BJ (cell line): ENCODE measurements at regions not wholly inside any gene's neighbourhood (a gene's known extent, or its start where the extent isn't known, plus 50 kb on each side); places are given as distances from the start of the nearest gene placed in this dataset.
"Not testable (repeated sequence)": the region's sequence is repeated elsewhere in the genome, so short reads cannot be mapped to it uniquely, and the experiment has no call there.

Experiments
- CTCF ChIA-PET: fragments of 350-600 bp; formaldehyde crosslinking; extraction: SDS; loops from one replicate; lab custom pipeline; 2021; ENCODE audit warnings: antibody characterized with exemption, inconsistent platforms; lab: Yijun Ruan, JAX
- POLR2A ChIA-PET: fragments of 300-600 bp; sonication (Branson Sonifier 250); formaldehyde crosslinking; extraction: SDS; loops from one replicate; lab custom pipeline; 2021; ENCODE audit warnings: antibody characterized with exemption; lab: Charles Lee
- DNase-seq: peaks from one replicate; pipeline ENCODE4 v3.0.0-alpha.2; 2011; ENCODE audit warnings: low read depth
- H3K27me3 ChIP-seq: 2 replicates; pipeline ENCODE4 v1.6.0; 2011; ENCODE audit warnings: low read length; ENCODE audit not compliant: control insufficient read depth, insufficient read depth
- H3K36me3 ChIP-seq: 2 replicates; pipeline ENCODE4 v1.5.1; 2011; ENCODE audit warnings: low read length; ENCODE audit not compliant: control insufficient read depth, insufficient read depth
- H3K4me3 ChIP-seq: 2 replicates; pipeline ENCODE4 v1.5.1; 2011; ENCODE audit warnings: low read depth, mild to moderate bottlenecking, control low read depth, low read length
- TF ChIP-seq, protein P1 (sequence below): IDR thresholded peaks from 2 replicates; pipeline ENCODE4 v1.5.1; 2011; ENCODE audit warnings: low read depth, mild to moderate bottlenecking, control low read depth, inconsistent platforms, low read length, moderate library complexity; ENCODE audit not compliant: insufficient read depth

DNA sequence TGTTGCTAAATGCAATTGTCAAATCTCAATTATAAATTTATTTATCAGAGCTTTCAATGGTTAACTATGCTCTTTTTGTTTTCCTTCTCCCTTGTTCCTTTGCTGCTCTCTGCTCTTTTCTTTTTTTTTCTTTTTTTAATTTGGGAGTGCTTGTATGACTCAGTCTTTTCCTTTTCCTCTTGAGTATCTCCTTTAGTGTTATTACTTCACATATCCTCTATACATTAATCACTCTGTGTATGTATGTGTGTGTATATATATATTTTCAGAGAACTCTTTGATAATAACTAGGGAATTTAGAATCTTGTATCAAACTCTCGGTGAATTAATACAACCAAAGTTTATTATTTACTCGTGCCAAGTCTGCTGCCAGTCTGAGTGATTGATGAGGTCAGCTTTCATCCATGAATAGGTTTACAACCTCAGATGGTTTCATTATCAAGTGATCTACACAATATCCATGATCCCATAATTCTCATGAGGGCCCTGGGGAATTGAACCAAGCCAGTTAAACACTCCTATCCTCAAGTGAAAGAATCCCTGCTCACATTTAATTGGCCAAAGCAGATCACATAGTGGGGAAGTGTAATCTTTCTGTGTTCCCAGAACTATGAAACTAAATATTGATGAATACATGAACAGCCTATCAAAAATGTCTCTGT, 743.4 kb upstream of the CNTN5 start:
- no peaks in the 10 kb centered on the region for H3K27me3 ChIP-seq
- POLR2A ChIA-PET = no interaction called here
- no peaks in the 10 kb centered on the region for H3K36me3 ChIP-seq
- no peak overlapping the region for H3K4me3 ChIP-seq
- DNase-seq = no peak
- TF ChIP-seq, protein P1, sequence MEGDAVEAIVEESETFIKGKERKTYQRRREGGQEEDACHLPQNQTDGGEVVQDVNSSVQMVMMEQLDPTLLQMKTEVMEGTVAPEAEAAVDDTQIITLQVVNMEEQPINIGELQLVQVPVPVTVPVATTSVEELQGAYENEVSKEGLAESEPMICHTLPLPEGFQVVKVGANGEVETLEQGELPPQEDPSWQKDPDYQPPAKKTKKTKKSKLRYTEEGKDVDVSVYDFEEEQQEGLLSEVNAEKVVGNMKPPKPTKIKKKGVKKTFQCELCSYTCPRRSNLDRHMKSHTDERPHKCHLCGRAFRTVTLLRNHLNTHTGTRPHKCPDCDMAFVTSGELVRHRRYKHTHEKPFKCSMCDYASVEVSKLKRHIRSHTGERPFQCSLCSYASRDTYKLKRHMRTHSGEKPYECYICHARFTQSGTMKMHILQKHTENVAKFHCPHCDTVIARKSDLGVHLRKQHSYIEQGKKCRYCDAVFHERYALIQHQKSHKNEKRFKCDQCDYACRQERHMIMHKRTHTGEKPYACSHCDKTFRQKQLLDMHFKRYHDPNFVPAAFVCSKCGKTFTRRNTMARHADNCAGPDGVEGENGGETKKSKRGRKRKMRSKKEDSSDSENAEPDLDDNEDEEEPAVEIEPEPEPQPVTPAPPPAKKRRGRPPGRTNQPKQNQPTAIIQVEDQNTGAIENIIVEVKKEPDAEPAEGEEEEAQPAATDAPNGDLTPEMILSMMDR = no peak
- CTCF ChIA-PET = no interaction called here

DNA sequence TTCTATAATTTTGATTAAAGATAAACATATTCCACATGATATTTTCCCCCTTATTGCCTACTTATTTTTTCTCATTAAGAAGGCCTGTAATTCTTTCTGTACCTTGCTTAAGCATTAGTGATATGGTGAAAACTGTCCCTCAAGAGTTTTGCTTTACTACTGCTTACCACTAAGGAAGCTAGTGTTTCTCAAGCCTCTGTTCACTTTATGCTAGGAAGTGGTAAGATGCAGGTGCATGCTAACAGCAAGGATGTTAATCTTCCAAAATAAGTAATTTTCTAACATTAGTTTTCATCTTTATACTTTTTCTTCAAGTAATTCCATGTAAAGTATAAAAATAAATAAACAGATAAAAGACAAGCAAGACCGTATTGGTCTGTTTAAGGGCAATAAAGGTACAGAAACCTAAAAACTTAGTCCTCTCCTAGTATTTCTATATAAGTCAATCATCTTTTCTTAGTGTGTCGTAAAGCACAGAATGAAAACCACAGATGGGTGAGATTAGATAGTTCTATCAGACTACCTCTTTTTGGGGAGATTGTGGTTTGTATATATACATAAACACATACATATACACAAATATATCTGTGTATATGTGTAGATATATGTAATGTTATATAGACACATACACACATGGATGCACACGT, 731.0 kb upstream of the CNTN5 start:
- Histone ChIP-seq H3K36me3 (no peaks in the 10 kb centered on the region), H3K27me3 (no peaks in the 10 kb centered on the region), H3K4me3 (no peak overlapping the region)
- TF ChIP-seq, protein P1 = no peak
- POLR2A ChIA-PET = no interaction called here
- CTCF ChIA-PET = no interaction called here
- no peak for DNase-seq

DNA sequence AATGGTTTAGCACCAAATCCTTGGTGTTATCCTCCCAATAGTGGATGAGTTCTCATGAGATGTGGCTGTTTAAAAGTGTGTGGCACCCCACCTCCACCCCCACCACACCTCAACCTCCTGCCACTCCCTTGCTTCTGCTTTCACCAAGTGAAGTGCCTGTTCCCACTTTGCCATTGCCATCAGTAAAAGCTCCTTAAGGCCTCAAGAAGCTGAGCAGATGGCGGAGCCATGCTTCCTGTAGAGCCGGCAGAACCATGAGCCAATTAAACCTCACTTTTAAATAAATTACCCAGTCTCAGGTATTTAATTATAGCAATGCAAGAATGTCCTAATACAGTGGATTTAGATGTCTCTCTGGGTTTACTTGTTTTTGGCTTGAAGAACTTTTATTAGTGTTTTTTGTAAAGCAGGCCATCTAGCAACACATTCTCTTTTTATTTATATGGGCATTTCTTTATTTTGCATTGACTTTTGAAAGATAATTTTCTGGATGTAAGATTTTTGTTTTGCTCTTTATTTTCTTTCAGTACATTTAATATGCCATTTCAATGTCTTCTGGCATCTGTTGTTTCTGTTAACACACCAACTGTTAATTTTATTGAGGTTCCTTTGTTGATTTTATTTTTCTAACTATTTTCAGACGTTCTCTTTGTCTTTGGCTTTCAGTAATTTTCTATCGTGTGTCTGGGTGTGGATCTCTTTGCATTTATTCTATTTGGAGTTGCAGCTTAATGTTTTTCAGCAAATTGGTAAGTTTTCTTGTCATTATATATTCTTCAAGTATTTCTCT, 724.5 kb upstream of the CNTN5 start:
- TF ChIP-seq, protein P1 = no peak
- H3K36me3 ChIP-seq = no peaks in the 10 kb centered on the region

DNA sequence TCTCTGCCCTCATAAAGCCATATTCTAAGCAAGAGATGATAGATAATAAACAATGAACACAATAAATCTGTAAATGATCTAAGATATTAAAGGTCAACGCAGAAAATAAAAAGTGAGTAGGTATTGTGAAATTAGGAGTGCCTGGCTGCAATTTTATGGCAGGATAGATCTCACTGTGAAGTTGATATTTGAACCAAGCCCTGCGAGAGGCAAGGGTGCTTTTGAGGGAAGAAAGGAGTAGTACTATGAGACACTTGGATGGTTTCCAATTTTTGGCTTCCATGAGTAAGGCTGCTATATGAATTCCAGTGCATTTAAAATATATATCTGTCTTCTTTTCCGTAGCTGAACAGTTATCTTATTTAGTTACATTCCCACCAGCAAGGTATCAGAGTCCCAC, 720.0 kb upstream of the CNTN5 start:
- Histone ChIP-seq H3K36me3 (no peaks in the 10 kb centered on the region), H3K4me3 (no peak overlapping the region), H3K27me3 (no peaks in the 10 kb centered on the region)
- CTCF ChIA-PET = no interaction called here
- TF ChIP-seq, protein P1 = no peak
- POLR2A ChIA-PET = no interaction called here
- DNase-seq = no peak

More for the DNA sequence above, 724.5 kb upstream of the CNTN5 start:
- CTCF ChIA-PET = no interaction called here
- POLR2A ChIA-PET = no interaction called here
- no peak for DNase-seq
- H3K27me3 ChIP-seq = no peaks in the 10 kb centered on the region
- no peak overlapping the region for H3K4me3 ChIP-seq

DNA sequence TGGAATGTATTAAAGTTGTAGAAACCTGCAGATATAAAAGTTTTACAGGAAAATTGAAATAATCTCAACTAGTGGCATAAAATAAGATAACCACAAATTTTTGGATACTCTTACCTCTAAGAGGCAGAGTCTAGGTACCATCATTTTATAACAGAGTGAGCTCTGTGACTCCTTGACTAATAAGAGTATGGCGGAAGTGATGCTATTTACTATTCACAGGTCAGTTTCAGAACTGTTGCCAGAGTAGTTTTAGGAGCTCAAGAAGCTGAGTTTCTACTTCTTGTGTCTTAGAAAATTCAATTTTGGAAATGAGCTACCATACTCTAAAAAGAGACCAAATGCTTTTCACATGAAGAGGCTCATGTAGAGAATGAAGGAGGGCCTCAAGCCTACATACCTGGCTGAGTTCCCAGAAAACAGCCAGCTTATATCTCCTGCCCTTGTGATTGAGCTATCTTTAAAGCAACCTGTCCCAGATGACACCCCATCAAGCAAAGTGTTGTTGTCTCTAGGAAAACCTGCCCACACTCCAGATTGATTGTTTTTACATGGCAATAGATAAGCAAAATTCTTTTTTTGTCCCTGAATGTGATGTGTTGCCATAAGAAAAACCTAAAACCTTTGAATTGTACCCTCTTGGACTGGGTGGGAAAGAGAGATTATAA, 712.8 kb upstream of the CNTN5 start:
- Histone ChIP-seq H3K27me3 (no peaks in the 10 kb centered on the region), H3K36me3 (no peaks in the 10 kb centered on the region), H3K4me3 (no peak overlapping the region)
- ChIA-PET CTCF (no interaction called here), POLR2A (no interaction called here)
- TF ChIP-seq, protein P1 = no peak
- DNase-seq = no peak

DNA sequence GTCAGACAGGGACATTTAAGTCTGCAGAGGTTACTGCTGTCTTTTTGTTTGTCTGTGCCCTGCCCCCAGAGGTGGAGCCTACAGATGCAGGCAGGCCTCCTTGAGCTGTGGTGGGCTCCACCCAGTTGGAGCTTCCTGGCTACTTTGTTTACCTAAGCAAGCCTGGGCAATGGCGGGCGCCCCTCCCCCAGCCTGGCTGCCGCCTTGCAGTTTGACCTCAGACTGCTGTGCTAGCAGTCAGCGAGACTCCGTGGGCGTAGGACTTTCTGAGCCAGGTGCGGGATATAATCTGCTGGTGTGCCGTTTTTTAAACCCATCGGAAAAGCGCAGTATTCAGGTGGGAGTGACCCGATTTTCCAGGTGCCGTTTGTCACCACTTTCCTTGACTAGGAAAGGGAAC, 690.4 kb upstream of the CNTN5 start:
- CTCF ChIA-PET, H3K36me3 ChIP-seq, H3K4me3 ChIP-seq, DNase-seq, H3K27me3 ChIP-seq, POLR2A ChIA-PET: not testable (repeated sequence)
